ENCODE measurements at regions not wholly inside any gene's neighbourhood (a gene's known extent, or its start where the extent isn't known, plus 50 kb on each side); places are given as distances from the start of the nearest gene placed in this dataset.

- TF ChIP-seq PATZ1 (CRISPR knock-in tag; IDR thresholded peaks at IDR 0.05; ENCODE audit: borderline replicate concordance): no peak
- no peak for TF ChIP-seq ZFP3 (CRISPR knock-in tag; IDR thresholded peaks at IDR 0.05)
- TF ChIP-seq ZFP30 (CRISPR knock-in tag; IDR thresholded peaks at IDR 0.05): no peak
- TF ChIP-seq RARB (CRISPR knock-in tag; IDR thresholded peaks at IDR 0.05): no peak
- TF ChIP-seq BACH2 (CRISPR knock-in tag; IDR thresholded peaks at IDR 0.05; ENCODE audit: borderline replicate concordance): no peak
- TF ChIP-seq, protein P1, sequence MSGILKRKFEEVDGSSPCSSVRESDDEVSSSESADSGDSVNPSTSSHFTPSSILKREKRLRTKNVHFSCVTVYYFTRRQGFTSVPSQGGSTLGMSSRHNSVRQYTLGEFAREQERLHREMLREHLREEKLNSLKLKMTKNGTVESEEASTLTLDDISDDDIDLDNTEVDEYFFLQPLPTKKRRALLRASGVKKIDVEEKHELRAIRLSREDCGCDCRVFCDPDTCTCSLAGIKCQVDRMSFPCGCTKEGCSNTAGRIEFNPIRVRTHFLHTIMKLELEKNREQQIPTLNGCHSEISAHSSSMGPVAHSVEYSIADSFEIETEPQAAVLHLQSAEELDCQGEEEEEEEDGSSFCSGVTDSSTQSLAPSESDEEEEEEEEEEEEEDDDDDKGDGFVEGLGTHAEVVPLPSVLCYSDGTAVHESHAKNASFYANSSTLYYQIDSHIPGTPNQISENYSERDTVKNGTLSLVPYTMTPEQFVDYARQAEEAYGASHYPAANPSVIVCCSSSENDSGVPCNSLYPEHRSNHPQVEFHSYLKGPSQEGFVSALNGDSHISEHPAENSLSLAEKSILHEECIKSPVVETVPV (CRISPR knock-in tag; IDR thresholded peaks at IDR 0.05): no peak
Observed at GRCh38 chr11:13168271-13168670, 109.3 kb upstream of the BMAL1 start.
